ENCODE measurements at regions not wholly inside any gene's neighbourhood (a gene's known extent, or its start where the extent isn't known, plus 50 kb on each side); places are given as distances from the start of the nearest gene placed in this dataset.
"Not testable (repeated sequence)": the region's sequence is repeated elsewhere in the genome, so short reads cannot be mapped to it uniquely, and the experiment has no call there.

DNA sequence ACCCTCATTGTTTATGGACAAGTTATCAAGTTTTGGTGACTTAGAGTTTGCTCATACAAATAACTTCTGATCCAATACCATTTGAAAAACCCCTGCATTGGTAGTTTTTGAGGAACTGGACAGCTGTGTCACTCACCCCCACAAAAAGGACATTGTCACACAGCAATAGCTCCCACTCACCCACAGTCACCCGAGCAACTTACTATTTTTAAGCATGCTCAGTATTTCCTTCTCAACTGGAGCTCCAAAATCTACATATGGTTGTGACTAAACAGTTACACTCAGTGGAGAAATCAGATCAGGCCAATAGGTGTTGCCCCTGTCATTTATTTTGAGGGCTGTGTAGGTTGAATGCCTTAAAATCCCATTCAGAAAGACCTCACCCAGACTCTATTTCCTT is 165.2 kb upstream of the AUTS2 start:
- H3K4me3 ChIP-seq (ENCODE audit: low read length): no peak overlapping the region
- no peaks in the 10 kb centered on the region for H3K4me1 ChIP-seq (ENCODE audit: insufficient read depth, low read length)
- no peak overlapping the region for H2AFZ ChIP-seq (ENCODE audit: low read depth, low read length)
- no peaks in the 10 kb centered on the region for H3K9me3 ChIP-seq (ENCODE audit: low read length)
- H3K27me3 ChIP-seq (ENCODE audit: insufficient read depth, low read length): no peaks in the 10 kb centered on the region
- no peaks in the 10 kb centered on the region for H3K36me3 ChIP-seq (ENCODE audit: insufficient read depth, low read length)

DNA sequence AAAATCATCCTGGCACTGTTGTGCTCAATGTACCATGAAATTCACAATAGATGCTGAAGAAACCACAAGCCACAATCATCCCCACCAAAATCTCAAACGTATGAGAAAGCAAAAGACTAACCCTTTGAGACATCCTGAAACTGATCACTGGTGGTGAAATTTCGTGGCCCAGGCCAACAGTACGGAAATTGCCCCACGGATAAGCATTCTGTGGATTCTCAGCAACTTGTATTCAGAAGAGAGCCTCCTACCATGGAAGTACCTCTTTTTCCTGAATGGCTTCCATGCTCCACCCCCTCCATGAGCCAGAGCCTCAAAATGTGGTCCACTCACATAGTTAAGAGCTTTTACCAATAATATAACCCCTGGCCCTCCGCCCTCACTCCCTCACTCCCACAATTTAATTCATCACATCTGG is 163.9 kb upstream of the AUTS2 start:
- Histone ChIP-seq H2AFZ (ENCODE audit: low read depth, low read length) (no peak overlapping the region), H3K4me1 (ENCODE audit: insufficient read depth, low read length) (no peaks in the 10 kb centered on the region), H3K4me3 (ENCODE audit: low read length) (no peak overlapping the region), H3K27me3 (ENCODE audit: insufficient read depth, low read length) (no peaks in the 10 kb centered on the region), H3K9me3 (ENCODE audit: low read length) (no peaks in the 10 kb centered on the region), H3K36me3 (ENCODE audit: insufficient read depth, low read length) (no peaks in the 10 kb centered on the region)

DNA sequence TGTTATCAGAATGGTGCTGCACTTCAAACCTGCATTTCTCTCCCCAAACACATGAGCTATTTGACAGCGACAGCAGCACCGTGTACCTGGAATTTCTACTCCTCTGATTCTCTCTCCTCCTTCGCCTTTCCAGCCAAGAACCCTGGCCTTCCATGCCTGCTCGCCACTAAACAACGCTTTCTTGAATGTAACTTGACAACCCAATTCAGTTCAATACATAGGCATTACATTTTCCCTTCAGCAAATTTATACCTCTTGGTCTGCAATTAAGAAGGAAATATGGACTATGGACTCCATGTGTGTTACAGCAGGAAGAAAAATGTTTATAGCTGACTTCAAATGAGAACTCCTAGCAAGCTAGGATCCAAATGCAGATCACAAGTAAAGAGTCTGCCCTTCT is 162.6 kb upstream of the AUTS2 start:
- Histone ChIP-seq H3K9me3 (ENCODE audit: low read length) (no peaks in the 10 kb centered on the region), H3K36me3 (ENCODE audit: insufficient read depth, low read length) (no peaks in the 10 kb centered on the region), H3K4me3 (ENCODE audit: low read length) (no peak overlapping the region), H3K27me3 (ENCODE audit: insufficient read depth, low read length) (no peaks in the 10 kb centered on the region), H2AFZ (ENCODE audit: low read depth, low read length) (no peak overlapping the region), H3K4me1 (ENCODE audit: insufficient read depth, low read length) (no peaks in the 10 kb centered on the region)

GRCh38 chr7:69436946-69437345 is 161.3 kb upstream of the AUTS2 start:
- Histone ChIP-seq H3K4me3 (ENCODE audit: low read length) (no peak overlapping the region), H3K4me1 (ENCODE audit: insufficient read depth, low read length) (no peaks in the 10 kb centered on the region), H3K36me3 (ENCODE audit: insufficient read depth, low read length) (no peaks in the 10 kb centered on the region), H3K9me3 (ENCODE audit: low read length) (no peaks in the 10 kb centered on the region), H3K27me3 (ENCODE audit: insufficient read depth, low read length) (no peaks in the 10 kb centered on the region), H2AFZ (ENCODE audit: low read depth, low read length) (no peak overlapping the region)

DNA sequence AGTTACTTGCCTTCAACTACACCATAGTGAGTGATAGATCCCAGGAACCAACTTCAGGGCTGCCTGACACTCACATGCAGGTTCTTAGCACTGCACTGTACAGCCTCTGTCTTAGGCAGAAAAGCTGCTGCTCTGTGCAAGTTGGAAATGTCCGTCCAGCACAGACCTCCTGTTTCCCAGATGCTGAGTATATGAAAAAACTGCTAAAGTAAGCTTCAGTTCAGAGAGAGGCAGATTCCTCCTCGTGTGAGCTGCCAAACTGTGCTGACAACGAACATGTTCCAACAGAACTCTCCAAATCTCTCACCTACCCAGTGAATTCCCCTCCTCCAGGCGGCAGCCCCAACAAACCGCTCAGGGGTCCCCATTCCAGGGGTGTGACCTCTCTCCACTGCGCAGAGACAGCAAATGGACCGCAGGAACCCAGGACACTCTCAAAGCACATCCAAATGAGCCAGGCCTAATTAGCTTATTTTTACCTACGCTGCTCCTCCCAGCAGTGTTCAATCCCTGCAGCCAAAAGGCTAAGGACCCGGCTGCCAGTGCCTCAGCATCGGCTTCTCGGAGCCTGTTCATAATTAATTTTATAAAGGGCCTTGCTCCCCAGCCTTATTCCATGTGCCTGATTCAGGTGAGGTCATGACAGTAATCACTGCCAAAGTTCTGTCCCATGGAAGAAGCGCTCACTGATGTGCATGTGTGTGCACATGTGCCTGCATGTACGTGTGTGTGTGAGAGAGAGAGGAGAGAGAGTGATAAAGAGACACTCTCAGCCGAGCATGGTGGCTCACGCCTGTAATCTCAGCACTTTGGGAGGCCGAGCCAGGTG is 159.5 kb upstream of the AUTS2 start:
- Histone ChIP-seq H3K36me3 (ENCODE audit: insufficient read depth, low read length) (no peaks in the 10 kb centered on the region), H3K9me3 (ENCODE audit: low read length) (no peaks in the 10 kb centered on the region), H3K4me3 (ENCODE audit: low read length) (no peak overlapping the region), H3K27me3 (ENCODE audit: insufficient read depth, low read length) (no peaks in the 10 kb centered on the region), H2AFZ (ENCODE audit: low read depth, low read length) (no peak overlapping the region), H3K4me1 (ENCODE audit: insufficient read depth, low read length) (no peaks in the 10 kb centered on the region)

- Histone ChIP-seq H3K27me3 (ENCODE audit: insufficient read depth, low read length) (no peaks in the 10 kb centered on the region), H2AFZ (ENCODE audit: low read depth, low read length) (no peak overlapping the region), H3K4me3 (ENCODE audit: low read length) (no peak overlapping the region), H3K9me3 (ENCODE audit: low read length) (no peaks in the 10 kb centered on the region), H3K4me1 (ENCODE audit: insufficient read depth, low read length) (no peaks in the 10 kb centered on the region), H3K36me3 (ENCODE audit: insufficient read depth, low read length) (no peaks in the 10 kb centered on the region)
Observed at GRCh38 chr7:69439636-69440325, 158.5 kb upstream of the AUTS2 start.

GRCh38 chr7:69440976-69441375 is 157.3 kb upstream of the AUTS2 start:
- Histone ChIP-seq H3K9me3 (ENCODE audit: low read length) (no peaks in the 10 kb centered on the region), H3K36me3 (ENCODE audit: insufficient read depth, low read length) (no peaks in the 10 kb centered on the region), H3K27me3 (ENCODE audit: insufficient read depth, low read length) (no peaks in the 10 kb centered on the region), H3K4me3 (ENCODE audit: low read length) (no peak overlapping the region), H2AFZ (ENCODE audit: low read depth, low read length) (no peak overlapping the region), H3K4me1 (ENCODE audit: insufficient read depth, low read length) (peaks cover 2% of the 10 kb centered on the region)

DNA sequence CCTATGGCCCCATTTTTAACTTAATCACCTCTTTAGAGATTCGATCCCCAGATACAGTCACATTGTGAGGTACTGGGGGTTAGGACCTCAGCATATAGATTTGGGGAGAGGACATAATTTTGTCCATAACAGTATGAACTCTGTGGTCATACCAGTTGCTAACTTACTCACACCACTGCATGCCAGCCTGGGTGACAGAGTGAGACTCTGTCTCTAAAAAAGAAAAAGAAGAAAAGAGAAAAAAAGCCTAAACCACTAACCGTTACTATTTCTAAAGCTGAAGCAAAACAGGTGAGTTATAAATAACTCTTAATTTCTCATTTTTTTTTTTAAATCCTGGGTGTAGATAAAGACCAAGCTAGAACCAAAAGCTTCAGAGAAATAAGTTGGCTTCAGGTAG is 155.1 kb upstream of the AUTS2 start:
- Histone ChIP-seq H3K4me3 (ENCODE audit: low read length) (no peak overlapping the region), H3K9me3 (ENCODE audit: low read length) (no peaks in the 10 kb centered on the region), H3K4me1 (ENCODE audit: insufficient read depth, low read length) (peaks cover 2% of the 10 kb centered on the region), H2AFZ (ENCODE audit: low read depth, low read length) (no peak overlapping the region), H3K27me3 (ENCODE audit: insufficient read depth, low read length) (no peaks in the 10 kb centered on the region), H3K36me3 (ENCODE audit: insufficient read depth, low read length) (no peaks in the 10 kb centered on the region)

GRCh38 chr7:69445541-69445940 is 152.7 kb upstream of the AUTS2 start:
- H3K27me3 ChIP-seq (ENCODE audit: insufficient read depth, low read length): no peaks in the 10 kb centered on the region
- no peaks in the 10 kb centered on the region for H3K36me3 ChIP-seq (ENCODE audit: insufficient read depth, low read length)

DNA sequence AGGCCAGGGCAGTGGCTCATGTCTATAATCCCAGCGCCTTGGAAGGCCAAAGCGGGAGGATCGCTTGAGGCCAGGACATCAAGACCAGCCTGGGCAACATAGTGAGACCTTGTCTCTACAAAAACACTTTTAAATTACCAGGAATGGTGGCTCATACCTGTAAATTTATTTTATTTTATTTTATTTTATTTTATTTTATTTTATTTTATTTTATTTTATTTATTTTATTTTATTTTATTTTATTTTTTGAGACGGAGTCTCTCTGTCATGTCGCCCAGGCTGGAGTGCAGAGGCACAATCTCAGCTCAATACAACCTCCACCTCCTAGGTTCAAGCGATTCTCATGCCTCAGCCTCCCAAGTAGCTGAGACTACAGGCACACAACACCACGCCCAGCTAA is 152.1 kb upstream of the AUTS2 start:
- H3K9me3 ChIP-seq (ENCODE audit: low read length); H3K4me3 ChIP-seq (ENCODE audit: low read length); H3K27me3 ChIP-seq (ENCODE audit: insufficient read depth, low read length); H3K4me1 ChIP-seq (ENCODE audit: insufficient read depth, low read length); H3K36me3 ChIP-seq (ENCODE audit: insufficient read depth, low read length); H2AFZ ChIP-seq (ENCODE audit: low read depth, low read length): not testable (repeated sequence)

More at GRCh38 chr7:69445541-69445940, 152.7 kb upstream of the AUTS2 start:
- Histone ChIP-seq H3K4me3 (ENCODE audit: low read length) (no peak overlapping the region), H3K4me1 (ENCODE audit: insufficient read depth, low read length) (peaks cover 2% of the 10 kb centered on the region), H2AFZ (ENCODE audit: low read depth, low read length) (no peak overlapping the region), H3K9me3 (ENCODE audit: low read length) (no peaks in the 10 kb centered on the region)

DNA sequence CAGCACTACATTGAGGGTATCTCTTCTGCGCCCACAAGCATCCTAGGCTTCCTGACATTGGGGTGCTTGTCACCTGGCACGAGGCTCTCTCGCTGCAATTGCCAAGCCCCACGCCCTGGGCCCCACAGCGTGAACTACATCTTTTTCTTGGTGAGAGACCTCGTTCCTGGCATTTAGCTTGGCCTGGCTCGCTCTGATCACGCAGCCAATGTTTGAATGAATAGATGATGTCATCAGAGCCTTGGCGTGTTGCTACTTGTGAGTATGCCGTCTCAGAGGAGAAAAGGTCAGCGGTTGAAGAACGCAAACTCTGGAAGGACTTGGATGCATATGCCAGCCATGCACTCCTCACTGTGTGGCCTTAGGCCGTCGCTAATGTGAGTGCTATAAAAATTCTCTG is 150.2 kb upstream of the AUTS2 start:
- Histone ChIP-seq H3K4me3 (ENCODE audit: low read length) (no peak overlapping the region), H3K9me3 (ENCODE audit: low read length) (no peaks in the 10 kb centered on the region), H3K4me1 (ENCODE audit: insufficient read depth, low read length) (peaks cover 2% of the 10 kb centered on the region), H3K27me3 (ENCODE audit: insufficient read depth, low read length) (no peaks in the 10 kb centered on the region), H3K36me3 (ENCODE audit: insufficient read depth, low read length) (no peaks in the 10 kb centered on the region), H2AFZ (ENCODE audit: low read depth, low read length) (no peak overlapping the region)

DNA sequence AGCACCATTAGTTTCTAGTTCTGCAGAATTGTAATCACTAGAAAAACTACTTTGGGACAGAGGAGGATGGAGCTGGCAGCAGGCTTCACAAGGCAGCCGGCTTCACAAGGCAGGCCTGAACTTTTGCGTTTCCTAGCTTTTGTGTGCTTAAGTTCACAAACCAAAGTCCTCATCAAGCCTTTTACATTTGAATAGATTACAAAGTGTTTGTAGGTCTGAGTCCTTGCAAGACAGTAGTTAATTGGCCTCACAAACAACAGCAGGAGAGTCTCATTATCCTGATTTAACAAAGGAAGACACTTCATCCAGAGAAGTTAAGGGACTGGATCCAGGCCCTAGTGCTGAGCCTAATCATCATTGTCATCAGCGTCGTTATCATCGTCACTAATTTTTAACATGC is 147.8 kb upstream of the AUTS2 start:
- no peak overlapping the region for H2AFZ ChIP-seq (ENCODE audit: low read depth, low read length)
- no peaks in the 10 kb centered on the region for H3K36me3 ChIP-seq (ENCODE audit: insufficient read depth, low read length)
- peaks cover 2% of the 10 kb centered on the region for H3K4me1 ChIP-seq (ENCODE audit: insufficient read depth, low read length)
- no peaks in the 10 kb centered on the region for H3K9me3 ChIP-seq (ENCODE audit: low read length)
- no peaks in the 10 kb centered on the region for H3K27me3 ChIP-seq (ENCODE audit: insufficient read depth, low read length)
- no peak overlapping the region for H3K4me3 ChIP-seq (ENCODE audit: low read length)

GRCh38 chr7:69451715-69452114 is 146.6 kb upstream of the AUTS2 start:
- Histone ChIP-seq H3K36me3 (ENCODE audit: insufficient read depth, low read length) (no peaks in the 10 kb centered on the region), H3K27me3 (ENCODE audit: insufficient read depth, low read length) (no peaks in the 10 kb centered on the region), H3K4me1 (ENCODE audit: insufficient read depth, low read length) (no peaks in the 10 kb centered on the region)

More at GRCh38 chr7:69451715-69452114, 146.6 kb upstream of the AUTS2 start:
- H3K9me3 ChIP-seq (ENCODE audit: low read length): no peaks in the 10 kb centered on the region
- H3K4me3 ChIP-seq (ENCODE audit: low read length): no peak overlapping the region
- no peak overlapping the region for H2AFZ ChIP-seq (ENCODE audit: low read depth, low read length)
